Mesendoderm (in vitro differentiated cells): ENCODE measurements at regions not wholly inside any gene's neighbourhood (a gene's known extent, or its start where the extent isn't known, plus 50 kb on each side); places are given as distances from the start of the nearest gene placed in this dataset.
"Not testable (repeated sequence)": the region's sequence is repeated elsewhere in the genome, so short reads cannot be mapped to it uniquely, and the experiment has no call there.

ENCODE experiments used
- DNase-seq: peaks from one replicate; pipeline ENCODE4 v3.0.0; 2013
- H2AK5ac ChIP-seq: 2 replicates; pipeline ENCODE4 v1.6.1; 2013; ENCODE audit warnings: low read length, inconsistent platforms
- H2BK120ac ChIP-seq: 2 replicates; pipeline ENCODE4 v1.6.1; 2013; ENCODE audit warnings: low read depth, mild to moderate bottlenecking, low read length, moderate library complexity, mixed read lengths
- H2BK15ac ChIP-seq: replicated peaks from 2 replicates; pipeline ENCODE4 v1.6.1; 2013; ENCODE audit warnings: low read depth, mild to moderate bottlenecking, moderate library complexity
- H2BK5ac ChIP-seq: 2 replicates; pipeline ENCODE4 v1.6.1; 2013; ENCODE audit warnings: low read length, inconsistent platforms
- H3K18ac ChIP-seq: 2 replicates; pipeline ENCODE4 v1.6.1; 2013; ENCODE audit warnings: mild to moderate bottlenecking, low read length, mixed read lengths
- H3K23ac ChIP-seq: one replicate; pipeline ENCODE4 v1.6.1; 2013; ENCODE audit warnings: low read length
- H3K27ac ChIP-seq: 2 replicates; pipeline ENCODE4 v1.5.1; 2013; ENCODE audit warnings: low read depth, mild to moderate bottlenecking, inconsistent platforms, low read length, moderate library complexity
- H3K27me3 ChIP-seq: 2 replicates; pipeline ENCODE4 v1.6.1; 2013; ENCODE audit warnings: low read length, control low read depth, mild to moderate bottlenecking, inconsistent platforms; ENCODE audit not compliant: insufficient read depth, poor library complexity
- H3K36me3 ChIP-seq: 2 replicates; pipeline ENCODE4 v1.6.1; 2013; ENCODE audit warnings: low read length, inconsistent platforms; ENCODE audit not compliant: control insufficient read depth, insufficient read depth
- H3K4ac ChIP-seq: one replicate; pipeline ENCODE4 v1.6.1; 2013; ENCODE audit warnings: low read depth, mild to moderate bottlenecking, low read length, moderate library complexity
- H3K4me1 ChIP-seq: 2 replicates; pipeline ENCODE4 v1.6.1; 2013; ENCODE audit warnings: low read depth, low read length, inconsistent platforms; ENCODE audit not compliant: control insufficient read depth
- H3K4me2 ChIP-seq: 2 replicates; pipeline ENCODE4 v1.6.1; 2013; ENCODE audit warnings: low read length
- H3K4me3 ChIP-seq: 2 replicates; pipeline ENCODE4 v1.5.1; 2013; ENCODE audit warnings: mild to moderate bottlenecking, low read length
- H3K56ac ChIP-seq: one replicate; pipeline ENCODE4 v1.6.1; 2013; ENCODE audit warnings: low read length
- H3K79me1 ChIP-seq: 2 replicates; pipeline ENCODE4 v1.6.1; 2013; ENCODE audit warnings: low read length, inconsistent platforms
- H3K79me2 ChIP-seq: 2 replicates; pipeline ENCODE4 v1.6.1; 2013; ENCODE audit warnings: mild to moderate bottlenecking, low read length; ENCODE audit not compliant: control insufficient read depth, insufficient read depth
- H3K9ac ChIP-seq: 2 replicates; pipeline ENCODE4 v1.6.1; 2013; ENCODE audit warnings: low read length, inconsistent platforms
- H4K5ac ChIP-seq: one replicate; pipeline ENCODE4 v1.6.1; 2013; ENCODE audit warnings: low read length
- H4K8ac ChIP-seq: one replicate; pipeline ENCODE4 v1.6.1; 2013; ENCODE audit warnings: low read depth, mild to moderate bottlenecking, control low read depth, low read length, moderate library complexity
- WGBS: extraction: QIAGEN DNeasy Blood & Tissue Kit; methylation state at CpG from one replicate; pipeline ENCODE4 v1.1.7; 2013; ENCODE audit warnings: low lambda C conversion rate, missing lambda C conversion rate; ENCODE audit not compliant: insufficient coverage; ENCODE audit errors: extremely low coverage; 5-methylcytosine and 5-hydroxymethylcytosine counted together

- no peak overlapping the region for H3K4ac ChIP-seq
- H3K18ac ChIP-seq = no peak overlapping the region
- H3K4me1 ChIP-seq = peaks cover 3% of the 10 kb centered on the region
- no peaks in the 10 kb centered on the region for H3K79me1 ChIP-seq
- H2BK15ac ChIP-seq = no peak overlapping the region
- no peak overlapping the region for H2BK5ac ChIP-seq
- H3K79me2 ChIP-seq = no peaks in the 10 kb centered on the region
- H3K56ac ChIP-seq = no peak overlapping the region
- no peak for DNase-seq
- no peak overlapping the region for H4K5ac ChIP-seq
- no peak overlapping the region for H3K23ac ChIP-seq
- no peak overlapping the region for H2AK5ac ChIP-seq
- H3K27me3 ChIP-seq = no peaks in the 10 kb centered on the region
- H3K36me3 ChIP-seq = no peaks in the 10 kb centered on the region
- H4K8ac ChIP-seq = no peak overlapping the region
- WGBS = no CpG with 5 or more reads among the region's 4 CpGs
- no peak overlapping the region for H3K9ac ChIP-seq
- H3K4me3 ChIP-seq = no peak overlapping the region
- H3K27ac ChIP-seq = no peak overlapping the region
- no peak overlapping the region for H3K4me2 ChIP-seq
- H2BK120ac ChIP-seq = no peak overlapping the region
Measured at GRCh38 chr21:35561116-35561515, 499.2 kb downstream of the SETD4 start.

- WGBS = no CpG with 5 or more reads among the region's 2 CpGs
- no peak overlapping the region for H3K4me2 ChIP-seq
- H2BK15ac ChIP-seq = no peak overlapping the region
- no peak overlapping the region for H2BK5ac ChIP-seq
- H3K9ac ChIP-seq = no peak overlapping the region
- H3K23ac ChIP-seq = no peak overlapping the region
- H3K27ac ChIP-seq = no peak overlapping the region
- H4K5ac ChIP-seq = no peak overlapping the region
- H3K79me1 ChIP-seq = no peaks in the 10 kb centered on the region
- no peak overlapping the region for H4K8ac ChIP-seq
- H3K4me3 ChIP-seq = no peak overlapping the region
- no peaks in the 10 kb centered on the region for H3K27me3 ChIP-seq
- H3K79me2 ChIP-seq = no peaks in the 10 kb centered on the region
- DNase-seq = no peak
- H3K36me3 ChIP-seq = no peaks in the 10 kb centered on the region
- no peak overlapping the region for H3K18ac ChIP-seq
- no peaks in the 10 kb centered on the region for H3K4me1 ChIP-seq
- no peak overlapping the region for H2AK5ac ChIP-seq
- no peak overlapping the region for H3K56ac ChIP-seq
- no peak overlapping the region for H3K4ac ChIP-seq
- H2BK120ac ChIP-seq = no peak overlapping the region
Measured at GRCh38 chr21:35559829-35560225, 500.5 kb downstream of the SETD4 start.

- no peak overlapping the region for H3K4ac ChIP-seq
- H3K79me2 ChIP-seq = no peaks in the 10 kb centered on the region
- no peaks in the 10 kb centered on the region for H3K79me1 ChIP-seq
- no peaks in the 10 kb centered on the region for H3K27me3 ChIP-seq
- no peak overlapping the region for H3K4me3 ChIP-seq
- no peak overlapping the region for H3K56ac ChIP-seq
- WGBS = no CpG with 5 or more reads among the region's 9 CpGs
- no peak overlapping the region for H3K9ac ChIP-seq
- H3K36me3 ChIP-seq = no peaks in the 10 kb centered on the region
- no peak overlapping the region for H4K8ac ChIP-seq
- H3K4me1 ChIP-seq = no peaks in the 10 kb centered on the region
- no peak for DNase-seq
- H3K4me2 ChIP-seq = no peak overlapping the region
- no peak overlapping the region for H2BK15ac ChIP-seq
- no peak overlapping the region for H3K27ac ChIP-seq
- H2BK120ac ChIP-seq = no peak overlapping the region
- H3K18ac ChIP-seq = no peak overlapping the region
- no peak overlapping the region for H2AK5ac ChIP-seq
- H4K5ac ChIP-seq = no peak overlapping the region
- no peak overlapping the region for H2BK5ac ChIP-seq
- no peak overlapping the region for H3K23ac ChIP-seq
Measured at GRCh38 chr21:35559128-35559828, 501.0 kb downstream of the SETD4 start.

- H2BK120ac ChIP-seq = no peak overlapping the region
- no peaks in the 10 kb centered on the region for H3K27me3 ChIP-seq
- no peak overlapping the region for H2AK5ac ChIP-seq
- no peak overlapping the region for H4K5ac ChIP-seq
- no peaks in the 10 kb centered on the region for H3K36me3 ChIP-seq
- no peak overlapping the region for H3K4me3 ChIP-seq
- no CpG with 5 or more reads among the region's 2 CpGs for WGBS
- no peak overlapping the region for H3K4ac ChIP-seq
- H3K9ac ChIP-seq = no peak overlapping the region
- DNase-seq = no peak
- no peak overlapping the region for H3K18ac ChIP-seq
- no peak overlapping the region for H2BK5ac ChIP-seq
- no peak overlapping the region for H3K56ac ChIP-seq
- no peaks in the 10 kb centered on the region for H3K79me1 ChIP-seq
- no peak overlapping the region for H3K27ac ChIP-seq
- no peak overlapping the region for H2BK15ac ChIP-seq
- no peak overlapping the region for H3K23ac ChIP-seq
- H3K79me2 ChIP-seq = no peaks in the 10 kb centered on the region
- no peak overlapping the region for H4K8ac ChIP-seq
- no peak overlapping the region for H3K4me2 ChIP-seq
- no peaks in the 10 kb centered on the region for H3K4me1 ChIP-seq
Measured at GRCh38 chr21:35556536-35556935, 503.8 kb downstream of the SETD4 start.

GRCh38 chr21:35552483-35552882 lies 503.4 kb upstream of the RUNX1 start:
- H2BK5ac ChIP-seq, H3K4me1 ChIP-seq, H3K27me3 ChIP-seq, H3K4me3 ChIP-seq, H4K8ac ChIP-seq, H3K27ac ChIP-seq, H2BK120ac ChIP-seq, H4K5ac ChIP-seq, H3K79me2 ChIP-seq, DNase-seq, H3K9ac ChIP-seq, H3K79me1 ChIP-seq, H2AK5ac ChIP-seq, H3K4ac ChIP-seq, H3K56ac ChIP-seq, H2BK15ac ChIP-seq, H3K36me3 ChIP-seq, H3K18ac ChIP-seq, H3K23ac ChIP-seq, H3K4me2 ChIP-seq: not testable (repeated sequence)
- WGBS = no CpG with 5 or more reads among the region's 3 CpGs
